Right lobe of liver (tissue), 6 donors: ENCODE measurements at regions not wholly inside any gene's neighbourhood (a gene's known extent, or its start where the extent isn't known, plus 50 kb on each side); places are given as distances from the start of the nearest gene placed in this dataset.

Source experiments
- ATAC-seq, 4 donors: fragments of 200-7000 bp; cut with Tn5 transposase; one replicate each; pipeline ENCODE4 v1.9.1; 2020; ENCODE audit warnings: mild to moderate bottlenecking in 4 of 4, moderate library complexity in 4 of 4
- DNase-seq, 3 donors: peaks; one replicate each; pipeline ENCODE4 v3.0.0-alpha.2; 2020
- H3K27ac ChIP-seq, 3 donors: fragments of 200-600 bp; one replicate each; pipeline ENCODE4 v1.8.0; 2022
- H3K27me3 ChIP-seq, 2 donors: fragments of 200-600 bp; one replicate each; pipeline ENCODE4 v1.8.0; 2022
- H3K36me3 ChIP-seq, 4 donors: fragments of 200-600 bp; sonication (generic) in 1 of 4; one replicate each; pipeline versions ENCODE4 v1.5.1 to v1.8.0; 2017 to 2022; ENCODE audit warnings: control low read depth in 1 of 4
- H3K4me1 ChIP-seq, 4 donors: fragments of 200-600 bp; sonication (generic) in 1 of 4; one replicate each; pipeline versions ENCODE4 v1.5.1 to v1.8.0; 2017 to 2022; ENCODE audit warnings: control low read depth in 1 of 4
- H3K4me3 ChIP-seq, 3 donors: fragments of 200-600 bp; one replicate each; pipeline ENCODE4 v1.8.0; 2022
- H3K9me3 ChIP-seq, 4 donors: fragments of 200-600 bp; sonication (generic) in 1 of 4; one replicate each; pipeline versions ENCODE4 v1.5.1 to v1.8.0; 2017 to 2022; ENCODE audit warnings: control low read depth in 1 of 4
- POLR2A ChIP-seq: fragments of 450-650 bp; IDR thresholded peaks from one replicate; pipeline ENCODE4 v1.6.1; 2017; ENCODE audit warnings: antibody characterized with exemption, mild to moderate bottlenecking
- WGBS: methylation state at CpG from one replicate; pipeline ENCODE4 v1.1.6; 2018; ENCODE audit warnings: low coverage, low lambda C conversion rate; ENCODE audit not compliant: insufficient coverage; ENCODE audit errors: missing lambda C conversion rate; 5-methylcytosine and 5-hydroxymethylcytosine counted together
- intact Hi-C, 2 donors: fragments of 100-400 bp; cut with DNase I; formaldehyde crosslinking; loops; one replicate each; pipeline versions ENCODE4 v1.11.2 to v1.14.1; 2022
- TF ChIP-seq, protein P1 (sequence below), 4 donors: fragments of 200-600 bp in 3 of 4; fragments of 450-650 bp in 1 of 4; IDR thresholded peaks; one replicate each; pipeline versions ENCODE4 v1.5.1 to v1.8.0; 2016 to 2022; ENCODE audit warnings: antibody characterized with exemption in 4 of 4, mild to moderate bottlenecking in 2 of 4
- donor health status: DM: no; HTN: yes; CAD: no.
- donor health status: DM: no; HTN: no; CAD: no.
- donor health status: DM: no; HTN: no; CAD: no.
- donor health status: DM: no; HTN: yes; CAD: no.
- donor health status: DM: no; HTN: yes; CAD: no.

DNA sequence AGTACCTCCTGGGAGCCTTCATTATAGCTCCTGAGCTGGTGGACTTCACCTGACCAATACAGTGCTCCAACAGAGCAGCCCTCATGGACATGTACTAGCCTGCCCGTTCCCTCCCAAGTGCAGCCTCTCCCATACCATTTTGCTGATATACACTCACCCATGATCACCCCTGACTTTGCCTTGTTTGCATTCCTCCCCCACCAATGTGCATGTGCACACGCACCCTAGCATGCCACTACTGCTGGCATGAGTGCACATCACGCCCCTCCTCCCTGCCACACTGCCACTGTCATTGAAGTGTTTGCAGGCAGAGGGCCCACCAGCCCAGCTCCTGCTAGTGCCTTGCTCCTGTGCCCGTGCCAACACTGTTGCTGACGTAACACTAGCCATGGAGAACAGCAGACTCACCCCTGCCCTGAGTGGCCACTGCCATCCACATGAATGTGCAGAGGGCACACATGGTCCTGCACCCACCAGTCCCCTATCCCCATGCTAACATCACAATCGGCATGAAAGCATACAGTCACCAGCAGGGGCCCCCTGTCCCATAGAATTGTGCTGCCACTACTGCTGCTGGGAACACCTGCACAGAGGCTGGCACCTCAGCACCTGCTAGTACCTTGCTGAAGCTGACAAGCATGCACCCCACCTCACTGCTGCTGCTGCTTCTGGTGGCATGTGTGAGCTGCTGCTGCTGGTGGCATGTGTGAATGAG lies 110.3 kb downstream of the SINHCAF start:
- 33% methylated on average over 4 of the region's 6 CpGs for WGBS
- no peaks in the 10 kb centered on the region for H3K4me1 ChIP-seq
- TF ChIP-seq, protein P1, sequence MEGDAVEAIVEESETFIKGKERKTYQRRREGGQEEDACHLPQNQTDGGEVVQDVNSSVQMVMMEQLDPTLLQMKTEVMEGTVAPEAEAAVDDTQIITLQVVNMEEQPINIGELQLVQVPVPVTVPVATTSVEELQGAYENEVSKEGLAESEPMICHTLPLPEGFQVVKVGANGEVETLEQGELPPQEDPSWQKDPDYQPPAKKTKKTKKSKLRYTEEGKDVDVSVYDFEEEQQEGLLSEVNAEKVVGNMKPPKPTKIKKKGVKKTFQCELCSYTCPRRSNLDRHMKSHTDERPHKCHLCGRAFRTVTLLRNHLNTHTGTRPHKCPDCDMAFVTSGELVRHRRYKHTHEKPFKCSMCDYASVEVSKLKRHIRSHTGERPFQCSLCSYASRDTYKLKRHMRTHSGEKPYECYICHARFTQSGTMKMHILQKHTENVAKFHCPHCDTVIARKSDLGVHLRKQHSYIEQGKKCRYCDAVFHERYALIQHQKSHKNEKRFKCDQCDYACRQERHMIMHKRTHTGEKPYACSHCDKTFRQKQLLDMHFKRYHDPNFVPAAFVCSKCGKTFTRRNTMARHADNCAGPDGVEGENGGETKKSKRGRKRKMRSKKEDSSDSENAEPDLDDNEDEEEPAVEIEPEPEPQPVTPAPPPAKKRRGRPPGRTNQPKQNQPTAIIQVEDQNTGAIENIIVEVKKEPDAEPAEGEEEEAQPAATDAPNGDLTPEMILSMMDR (IDR thresholded peaks at IDR 0.05) = no peak
- no peak for TF ChIP-seq POLR2A
- H3K27me3 ChIP-seq = no peaks in the 10 kb centered on the region
- no peak overlapping the region for H3K4me3 ChIP-seq
- H3K27ac ChIP-seq = no peak overlapping the region
- no peaks in the 10 kb centered on the region for H3K36me3 ChIP-seq
- peak; percentile 53 to 66 (median 62) for ATAC-seq
- H3K9me3 ChIP-seq = no peaks in the 10 kb centered on the region
- no peak for DNase-seq
- intact Hi-C loops = no loop called here

DNA sequence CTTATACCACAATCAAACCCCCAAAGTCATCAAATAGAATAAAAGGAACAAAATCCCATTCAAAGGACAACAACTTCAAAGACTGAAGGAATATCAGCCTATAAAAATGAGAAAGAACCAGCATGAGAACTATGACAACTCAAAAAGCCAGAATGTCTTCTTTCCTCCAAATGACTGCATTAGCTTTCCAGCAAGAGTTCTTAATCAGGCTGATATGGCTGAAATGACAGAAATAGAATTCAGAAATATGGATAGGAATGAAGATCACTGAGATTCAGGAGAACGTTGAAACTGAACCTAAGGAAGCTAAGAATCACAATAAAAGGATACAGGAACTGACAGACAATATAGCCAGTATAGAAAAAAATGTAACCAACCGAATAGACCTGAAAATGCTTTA lies 109.5 kb downstream of the SINHCAF start:
- Histone ChIP-seq H3K27me3 (no peaks in the 10 kb centered on the region), H3K36me3 (no peaks in the 10 kb centered on the region), H3K9me3 (no peaks in the 10 kb centered on the region), H3K27ac (no peak overlapping the region), H3K4me1 (no peaks in the 10 kb centered on the region), H3K4me3 (no peak overlapping the region)
- no peak for TF ChIP-seq POLR2A
- TF ChIP-seq, protein P1 (IDR thresholded peaks at IDR 0.05) = no peak
- DNase-seq (no peak), ATAC-seq (no peak)
- intact Hi-C loops = no loop called here
- WGBS = 56% methylated on average over 2 of the region's 2 CpGs

DNA sequence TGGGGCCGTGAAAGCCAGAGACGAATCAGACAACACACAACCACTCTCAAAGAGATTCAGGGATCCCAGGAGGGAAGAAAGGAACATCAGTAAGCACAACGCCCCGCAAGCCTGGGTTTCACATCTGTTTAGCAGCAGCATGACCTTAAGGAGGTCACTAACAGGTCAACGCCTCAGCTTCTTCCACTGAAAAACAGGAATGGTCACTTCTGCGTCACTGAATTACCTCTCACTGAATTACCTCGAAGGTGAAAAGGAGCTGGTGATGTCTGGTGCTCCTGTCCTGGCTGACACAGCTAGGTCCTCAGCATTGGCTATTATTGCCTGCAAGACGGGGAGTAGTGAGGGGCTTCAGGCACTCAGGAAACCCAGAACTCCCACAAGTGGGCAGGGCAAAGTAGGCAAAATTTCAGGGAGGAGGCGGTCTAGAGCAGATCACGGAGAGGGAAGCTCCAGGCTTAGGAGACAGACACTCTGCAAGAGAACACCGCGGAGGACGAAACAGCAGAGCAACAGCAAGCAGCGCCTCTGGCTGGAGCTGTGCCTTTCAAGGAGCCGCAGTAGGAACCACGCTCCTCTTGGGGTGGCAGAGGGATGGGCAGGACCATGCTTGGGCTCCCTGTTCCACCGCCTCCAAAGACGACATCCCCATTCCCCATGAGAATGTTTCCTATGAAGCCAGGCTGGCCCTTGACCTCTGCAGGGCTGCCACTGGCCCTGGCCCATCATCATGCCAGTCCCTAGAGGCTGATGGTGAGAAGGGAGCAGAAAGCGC lies 108.4 kb downstream of the SINHCAF start:
- Histone ChIP-seq H3K36me3 (no peaks in the 10 kb centered on the region), H3K4me1 (no peaks in the 10 kb centered on the region), H3K27ac (no peak overlapping the region), H3K4me3 (no peak overlapping the region), H3K27me3 (no peaks in the 10 kb centered on the region), H3K9me3 (no peaks in the 10 kb centered on the region)
- DNase-seq (no peak), ATAC-seq (no peak)
- intact Hi-C loops = no loop called here
- 81% methylated on average over 9 of the region's 19 CpGs for WGBS
- TF ChIP-seq, protein P1 (IDR thresholded peaks at IDR 0.05) = no peak
- no peak for TF ChIP-seq POLR2A

DNA sequence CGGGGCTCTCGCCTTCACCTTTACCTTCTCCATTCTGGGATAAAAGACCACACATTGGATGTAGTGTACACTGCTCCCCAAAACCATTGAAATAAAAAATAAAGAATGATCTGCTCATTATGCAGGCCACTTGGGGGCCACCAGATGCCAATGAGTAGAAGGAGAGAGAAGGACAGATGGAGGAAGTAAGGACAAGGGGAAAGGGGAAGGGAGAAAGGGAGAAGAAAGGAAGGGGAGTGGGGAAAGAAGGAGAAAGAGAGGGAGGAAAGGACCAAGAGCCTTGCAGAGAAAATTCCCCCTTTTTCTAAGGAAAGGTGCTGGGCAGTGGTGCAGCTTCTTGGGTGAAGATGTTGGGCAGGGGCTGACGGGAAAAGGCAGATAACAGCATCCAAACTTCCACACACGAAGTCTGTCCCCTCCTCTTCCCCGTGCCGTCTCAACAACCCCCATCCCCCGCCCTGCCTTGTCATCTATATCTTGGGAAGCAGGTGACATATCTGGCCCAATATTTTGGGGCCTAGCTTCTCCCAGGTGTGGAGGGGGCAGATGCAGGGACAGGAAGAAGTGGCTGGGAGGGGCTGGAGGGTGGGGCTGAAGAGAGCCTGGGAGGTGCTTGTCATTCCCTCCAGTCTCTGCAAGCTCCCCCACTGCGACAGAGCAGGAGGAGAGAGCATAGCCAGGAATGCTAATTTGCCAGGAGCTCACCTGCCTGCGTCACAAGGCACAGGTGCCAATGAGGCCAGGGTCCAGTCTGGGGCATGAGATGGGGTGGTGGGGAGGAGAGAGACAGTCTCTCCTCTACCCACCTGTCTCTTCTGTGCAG lies 107.5 kb downstream of the SINHCAF start:
- WGBS = 53% methylated on average over 5 of the region's 9 CpGs
- H3K27me3 ChIP-seq = no peaks in the 10 kb centered on the region
- H3K9me3 ChIP-seq = no peaks in the 10 kb centered on the region
- DNase-seq (no peak), ATAC-seq (no peak)
- no peak overlapping the region for H3K4me3 ChIP-seq
- TF ChIP-seq, protein P1 (IDR thresholded peaks at IDR 0.05) = no peak
- no peak for TF ChIP-seq POLR2A
- H3K27ac ChIP-seq = no peak overlapping the region
- intact Hi-C loops = no loop called here
- no peaks in the 10 kb centered on the region for H3K36me3 ChIP-seq
- no peaks in the 10 kb centered on the region for H3K4me1 ChIP-seq
